HepG2 (cell line): ENCODE measurements at regions not wholly inside any gene's neighbourhood (a gene's known extent, or its start where the extent isn't known, plus 50 kb on each side); places are given as distances from the start of the nearest gene placed in this dataset.

Experiments
- ATAC-seq: fragments of 200-7000 bp; cut with Tn5 transposase; 3 replicates; pipeline ENCODE4 v1.9.1; 2020; ENCODE audit warnings: mild to moderate bottlenecking, moderate library complexity
- BruUV-seq: library from RNA; stranded (reverse); fragments of 400-500 nt; replicated peaks from 2 replicates; lab custom pipeline; 2021; lab: Mats Ljungman, UMichigan
- CTCF ChIA-PET: fragments of 300-600 bp; formaldehyde crosslinking; extraction: SDS; loops from one replicate; lab custom pipeline; 2021; ENCODE audit warnings: low total read pairs, inconsistent platforms, low intra/inter-chr PET ratio; lab: Yijun Ruan, JAX
- POLR2A ChIA-PET: fragments of 350-600 bp; sonication (Branson Sonifier 250); formaldehyde crosslinking; loops from one replicate; lab custom pipeline; 2020; ENCODE audit warnings: antibody characterized with exemption, inconsistent platforms; lab: Yijun Ruan, JAX
- DNase-seq: peaks from one replicate; pipeline ENCODE4 v3.0.0-alpha.2; 2015; ENCODE audit warnings: low spot score
- FAIRE-seq: peaks from 3 replicates; lab custom pipeline; 2011; peaks lifted over from hg19 to GRCh38; lab: Jason Lieb, UNC
- H2AFZ ChIP-seq: one replicate; pipeline ENCODE4 v1.6.1; 2011; ENCODE audit warnings: low read length, inconsistent platforms
- H3K27ac ChIP-seq: fragments of 300-600 bp; 3 replicates; pipeline ENCODE4 v1.8.0; 2011; ENCODE audit warnings: mixed run types, mild to moderate bottlenecking, mixed read lengths, low read length, inconsistent platforms; ENCODE audit not compliant: insufficient read depth; ENCODE audit errors: extremely low read length
- H3K27me3 ChIP-seq, 2 experiments: fragments of 200-600 bp in 1 of 2; 2 replicates in 1 of 2; 3 replicates in 1 of 2; pipeline versions ENCODE4 v1.6.0 to v1.8.0; 2011; ENCODE audit warnings: low read length in 2 of 2, mild to moderate bottlenecking in 2 of 2, moderate library complexity in 2 of 2, inconsistent platforms in 1 of 2; ENCODE audit not compliant: insufficient read depth in 2 of 2, control insufficient read depth in 1 of 2
- H3K36me3 ChIP-seq, 2 experiments: fragments of 200-600 bp in 1 of 2; replicated peaks in 1 of 2; 2 replicates in 1 of 2; 3 replicates in 1 of 2; pipeline versions ENCODE4 v1.5.1 to v1.8.0; 2011; ENCODE audit warnings: low read length in 2 of 2, inconsistent platforms in 1 of 2; ENCODE audit not compliant: insufficient read depth in 2 of 2, control insufficient read depth in 1 of 2
- H3K4me1 ChIP-seq: 2 replicates; pipeline ENCODE4 v1.5.1; 2012; ENCODE audit warnings: low read length, inconsistent platforms; ENCODE audit not compliant: insufficient read depth
- H3K4me2 ChIP-seq: 2 replicates; pipeline ENCODE4 v1.6.0; 2011; ENCODE audit warnings: low read depth, low read length, inconsistent platforms
- H3K4me3 ChIP-seq, 3 experiments: fragments of 200-600 bp in 1 of 3; sonication (generic), shearing (Covaris generic) in 1 of 3; replicated peaks in 1 of 3; 2 replicates each; pipeline ENCODE4 v1.5.1; 2011 to 2016; ENCODE audit warnings: low read length in 3 of 3, inconsistent platforms in 2 of 3, low read depth in 2 of 3, mild to moderate bottlenecking in 2 of 3, control low read depth in 1 of 3, mixed read lengths in 1 of 3; ENCODE audit not compliant: insufficient read depth in 1 of 3
- H3K79me2 ChIP-seq: one replicate; pipeline ENCODE4 v1.6.1; 2011; ENCODE audit warnings: low read length, inconsistent platforms; ENCODE audit not compliant: insufficient read depth
- H3K9ac ChIP-seq: 2 replicates; pipeline ENCODE4 v1.6.0; 2011; ENCODE audit warnings: mild to moderate bottlenecking, low read depth, low read length, inconsistent platforms; ENCODE audit not compliant: insufficient read depth
- H3K9me3 ChIP-seq: 2 replicates; pipeline ENCODE4 v1.5.1; 2012; ENCODE audit warnings: mild to moderate bottlenecking, low read length
- H4K20me1 ChIP-seq: 2 replicates; pipeline ENCODE4 v1.6.0; 2011; ENCODE audit warnings: inconsistent platforms, mild to moderate bottlenecking, low read length, moderate library complexity; ENCODE audit not compliant: insufficient read depth
- CHD2 ChIP-seq: IDR thresholded peaks from 2 replicates; pipeline ENCODE4 v1.6.1; 2011; ENCODE audit warnings: low read depth, low read length, improper control_type of control experiment
- DMAP1 ChIP-seq: IDR thresholded peaks from 2 replicates; pipeline ENCODE4 v1.6.1; 2016
- DR1 ChIP-seq: sonication (generic); formaldehyde crosslinking; IDR thresholded peaks from 2 replicates; pipeline ENCODE4 v1.8.0; 2021; ENCODE audit warnings: mild to moderate bottlenecking, missing genetic modification reagents, inconsistent platforms
- HHEX ChIP-seq: IDR thresholded peaks from 2 replicates; pipeline ENCODE4 v1.6.1; 2016; ENCODE audit warnings: control low read depth
- ISL2 ChIP-seq: sonication (generic); formaldehyde crosslinking; IDR thresholded peaks from 2 replicates; pipeline ENCODE4 v1.5.0; 2020; ENCODE audit warnings: missing genetic modification reagents
- JARID2 ChIP-seq: sonication (generic); formaldehyde crosslinking; IDR thresholded peaks from 2 replicates; pipeline ENCODE4 v1.8.1; 2023; ENCODE audit warnings: missing genetic modification reagents, inconsistent platforms; ENCODE audit not compliant: insufficient replicate concordance
- KDM1A ChIP-seq: IDR thresholded peaks from 2 replicates; pipeline ENCODE4 v1.6.1; 2016; ENCODE audit warnings: missing compliant biosample characterization
- LCORL ChIP-seq, 2 experiments: fragments of 450-650 bp in 1 of 2; sonication (generic) in 1 of 2; formaldehyde crosslinking in 1 of 2; IDR thresholded peaks; 2 replicates each; pipeline versions ENCODE4 v1.5.0 to v1.6.1; 2017 to 2020; ENCODE audit warnings: antibody characterized with exemption in 1 of 2, missing genetic modification reagents in 1 of 2
- TBP ChIP-seq: sonication (generic); formaldehyde crosslinking; IDR thresholded peaks from 2 replicates; pipeline ENCODE4 v1.5.0; 2020; ENCODE audit warnings: missing genetic modification reagents
- ZNF10 ChIP-seq: sonication (generic); formaldehyde crosslinking; IDR thresholded peaks from 2 replicates; pipeline ENCODE4 v1.4.0; 2020; ENCODE audit warnings: mild to moderate bottlenecking, low read depth, missing genetic modification reagents, borderline replicate concordance
- ZNF607 ChIP-seq: sonication (generic); formaldehyde crosslinking; IDR thresholded peaks from 2 replicates; pipeline ENCODE4 v1.5.1; 2020; ENCODE audit warnings: missing genetic modification reagents, mild to moderate bottlenecking, borderline replicate concordance
- ZNF644 ChIP-seq: IDR thresholded peaks from 2 replicates; pipeline ENCODE4 v1.6.1; 2016; ENCODE audit warnings: low read depth
- WGBS: methylation state at CpG from one replicate; pipeline ENCODE4 v1.1.6; 2017; ENCODE audit warnings: low lambda C conversion rate; 5-methylcytosine and 5-hydroxymethylcytosine counted together
- in situ Hi-C: cut with HindIII; loops from 2 replicates; pipeline ENCODE4 v1.10.0; 2017; ENCODE audit warnings: low pct_unique_long_range_greater_than_20kb; ENCODE audit not compliant: extremely low pct_ligation_motif_present
- intact Hi-C: fragments of 100-400 bp; cut with micrococcal nuclease; formaldehyde crosslinking; loops from one replicate; pipeline ENCODE4 v1.10.0; 2022; ENCODE audit not compliant: unreplicated experiment
- TF ChIP-seq, protein P1 (sequence below): sonication (generic); formaldehyde crosslinking; IDR thresholded peaks from 2 replicates; pipeline ENCODE4 v1.4.0; 2020; ENCODE audit warnings: missing genetic modification reagents; ENCODE audit errors: not compliant biosample characterization
- TF ChIP-seq, protein P2 (sequence below): sonication (generic); formaldehyde crosslinking; conservative IDR thresholded peaks from 2 replicates; pipeline ENCODE4 v1.8.0; 2022; ENCODE audit warnings: missing genetic modification reagents
- TF ChIP-seq, protein P3 (sequence below): sonication (generic); formaldehyde crosslinking; IDR thresholded peaks from 2 replicates; pipeline ENCODE4 v1.5.0; 2020; ENCODE audit warnings: mild to moderate bottlenecking, missing genetic modification reagents, borderline replicate concordance

DNA sequence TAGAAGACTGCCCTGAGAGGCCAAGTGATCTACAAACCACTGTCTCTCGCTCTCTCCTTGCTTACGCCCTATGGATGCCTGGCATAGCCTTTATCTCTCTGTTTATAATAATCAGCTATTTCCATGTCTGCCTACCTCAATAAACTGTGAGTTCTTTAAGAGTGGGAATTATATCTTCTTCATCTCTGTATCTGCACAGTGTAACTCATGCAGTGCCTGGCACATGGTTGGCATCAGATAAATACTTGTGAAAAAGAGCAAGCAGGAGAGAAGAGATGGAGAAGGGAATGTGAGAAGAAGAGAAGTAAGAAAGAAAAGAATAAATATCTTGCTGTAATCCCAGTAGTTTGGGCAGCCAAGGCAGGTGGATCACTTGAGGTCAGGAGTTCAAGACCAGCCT is 94.6 kb upstream of the TNPO1 start (continued):
- no peak for TF ChIP-seq ZNF644 (CRISPR knock-in tag)
- no peak for TF ChIP-seq ZNF10 (CRISPR knock-in tag)
- TF ChIP-seq LCORL (IDR thresholded peaks at IDR 0.05): no peak
- TF ChIP-seq LCORL (CRISPR knock-in tag; IDR thresholded peaks at IDR 0.05): no peak

DNA sequence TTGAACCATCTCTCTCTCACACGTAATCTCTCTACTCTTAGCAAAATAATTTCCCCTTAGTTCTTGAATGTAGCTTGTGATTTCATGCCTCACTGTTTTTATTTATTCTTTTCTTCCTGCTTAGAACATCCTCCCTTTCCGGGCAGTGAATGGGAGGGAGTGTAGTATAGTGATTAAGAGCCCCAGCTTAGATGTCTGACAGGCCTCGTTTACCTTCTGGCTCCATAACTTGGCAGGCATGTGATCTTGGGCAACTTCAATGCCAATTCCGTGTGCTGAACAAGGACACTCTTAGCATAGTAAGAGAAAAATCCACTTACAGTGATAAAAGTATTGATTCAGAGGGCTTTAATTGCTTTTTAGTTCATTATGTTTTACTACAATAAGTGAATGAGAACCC is 96.3 kb upstream of the TNPO1 start:
- in situ Hi-C loops: no loop called here
- CTCF ChIA-PET: no interaction called here
- no peak for TF ChIP-seq ISL2
- TF ChIP-seq TBP (CRISPR knock-in tag): no peak
- TF ChIP-seq CHD2: no peak
- no peak for TF ChIP-seq KDM1A (CRISPR knock-in tag)
- TF ChIP-seq JARID2 (CRISPR knock-in tag): no peak
- TF ChIP-seq HHEX (CRISPR knock-in tag): no peak
- TF ChIP-seq, protein P1, sequence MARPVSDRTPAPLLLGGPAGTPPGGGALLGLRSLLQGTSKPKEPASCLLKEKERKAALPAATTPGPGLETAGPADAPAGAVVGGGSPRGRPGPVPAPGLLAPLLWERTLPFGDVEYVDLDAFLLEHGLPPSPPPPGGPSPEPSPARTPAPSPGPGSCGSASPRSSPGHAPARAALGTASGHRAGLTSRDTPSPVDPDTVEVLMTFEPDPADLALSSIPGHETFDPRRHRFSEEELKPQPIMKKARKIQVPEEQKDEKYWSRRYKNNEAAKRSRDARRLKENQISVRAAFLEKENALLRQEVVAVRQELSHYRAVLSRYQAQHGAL (CRISPR knock-in tag): no peak
- no peak for TF ChIP-seq DMAP1 (CRISPR knock-in tag)
- no peak for TF ChIP-seq DR1 (CRISPR knock-in tag)
- TF ChIP-seq, protein P2, sequence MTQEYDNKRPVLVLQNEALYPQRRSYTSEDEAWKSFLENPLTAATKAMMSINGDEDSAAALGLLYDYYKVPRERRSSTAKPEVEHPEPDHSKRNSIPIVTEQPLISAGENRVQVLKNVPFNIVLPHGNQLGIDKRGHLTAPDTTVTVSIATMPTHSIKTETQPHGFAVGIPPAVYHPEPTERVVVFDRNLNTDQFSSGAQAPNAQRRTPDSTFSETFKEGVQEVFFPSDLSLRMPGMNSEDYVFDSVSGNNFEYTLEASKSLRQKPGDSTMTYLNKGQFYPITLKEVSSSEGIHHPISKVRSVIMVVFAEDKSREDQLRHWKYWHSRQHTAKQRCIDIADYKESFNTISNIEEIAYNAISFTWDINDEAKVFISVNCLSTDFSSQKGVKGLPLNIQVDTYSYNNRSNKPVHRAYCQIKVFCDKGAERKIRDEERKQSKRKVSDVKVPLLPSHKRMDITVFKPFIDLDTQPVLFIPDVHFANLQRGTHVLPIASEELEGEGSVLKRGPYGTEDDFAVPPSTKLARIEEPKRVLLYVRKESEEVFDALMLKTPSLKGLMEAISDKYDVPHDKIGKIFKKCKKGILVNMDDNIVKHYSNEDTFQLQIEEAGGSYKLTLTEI: no peak
- TF ChIP-seq, protein P3, sequence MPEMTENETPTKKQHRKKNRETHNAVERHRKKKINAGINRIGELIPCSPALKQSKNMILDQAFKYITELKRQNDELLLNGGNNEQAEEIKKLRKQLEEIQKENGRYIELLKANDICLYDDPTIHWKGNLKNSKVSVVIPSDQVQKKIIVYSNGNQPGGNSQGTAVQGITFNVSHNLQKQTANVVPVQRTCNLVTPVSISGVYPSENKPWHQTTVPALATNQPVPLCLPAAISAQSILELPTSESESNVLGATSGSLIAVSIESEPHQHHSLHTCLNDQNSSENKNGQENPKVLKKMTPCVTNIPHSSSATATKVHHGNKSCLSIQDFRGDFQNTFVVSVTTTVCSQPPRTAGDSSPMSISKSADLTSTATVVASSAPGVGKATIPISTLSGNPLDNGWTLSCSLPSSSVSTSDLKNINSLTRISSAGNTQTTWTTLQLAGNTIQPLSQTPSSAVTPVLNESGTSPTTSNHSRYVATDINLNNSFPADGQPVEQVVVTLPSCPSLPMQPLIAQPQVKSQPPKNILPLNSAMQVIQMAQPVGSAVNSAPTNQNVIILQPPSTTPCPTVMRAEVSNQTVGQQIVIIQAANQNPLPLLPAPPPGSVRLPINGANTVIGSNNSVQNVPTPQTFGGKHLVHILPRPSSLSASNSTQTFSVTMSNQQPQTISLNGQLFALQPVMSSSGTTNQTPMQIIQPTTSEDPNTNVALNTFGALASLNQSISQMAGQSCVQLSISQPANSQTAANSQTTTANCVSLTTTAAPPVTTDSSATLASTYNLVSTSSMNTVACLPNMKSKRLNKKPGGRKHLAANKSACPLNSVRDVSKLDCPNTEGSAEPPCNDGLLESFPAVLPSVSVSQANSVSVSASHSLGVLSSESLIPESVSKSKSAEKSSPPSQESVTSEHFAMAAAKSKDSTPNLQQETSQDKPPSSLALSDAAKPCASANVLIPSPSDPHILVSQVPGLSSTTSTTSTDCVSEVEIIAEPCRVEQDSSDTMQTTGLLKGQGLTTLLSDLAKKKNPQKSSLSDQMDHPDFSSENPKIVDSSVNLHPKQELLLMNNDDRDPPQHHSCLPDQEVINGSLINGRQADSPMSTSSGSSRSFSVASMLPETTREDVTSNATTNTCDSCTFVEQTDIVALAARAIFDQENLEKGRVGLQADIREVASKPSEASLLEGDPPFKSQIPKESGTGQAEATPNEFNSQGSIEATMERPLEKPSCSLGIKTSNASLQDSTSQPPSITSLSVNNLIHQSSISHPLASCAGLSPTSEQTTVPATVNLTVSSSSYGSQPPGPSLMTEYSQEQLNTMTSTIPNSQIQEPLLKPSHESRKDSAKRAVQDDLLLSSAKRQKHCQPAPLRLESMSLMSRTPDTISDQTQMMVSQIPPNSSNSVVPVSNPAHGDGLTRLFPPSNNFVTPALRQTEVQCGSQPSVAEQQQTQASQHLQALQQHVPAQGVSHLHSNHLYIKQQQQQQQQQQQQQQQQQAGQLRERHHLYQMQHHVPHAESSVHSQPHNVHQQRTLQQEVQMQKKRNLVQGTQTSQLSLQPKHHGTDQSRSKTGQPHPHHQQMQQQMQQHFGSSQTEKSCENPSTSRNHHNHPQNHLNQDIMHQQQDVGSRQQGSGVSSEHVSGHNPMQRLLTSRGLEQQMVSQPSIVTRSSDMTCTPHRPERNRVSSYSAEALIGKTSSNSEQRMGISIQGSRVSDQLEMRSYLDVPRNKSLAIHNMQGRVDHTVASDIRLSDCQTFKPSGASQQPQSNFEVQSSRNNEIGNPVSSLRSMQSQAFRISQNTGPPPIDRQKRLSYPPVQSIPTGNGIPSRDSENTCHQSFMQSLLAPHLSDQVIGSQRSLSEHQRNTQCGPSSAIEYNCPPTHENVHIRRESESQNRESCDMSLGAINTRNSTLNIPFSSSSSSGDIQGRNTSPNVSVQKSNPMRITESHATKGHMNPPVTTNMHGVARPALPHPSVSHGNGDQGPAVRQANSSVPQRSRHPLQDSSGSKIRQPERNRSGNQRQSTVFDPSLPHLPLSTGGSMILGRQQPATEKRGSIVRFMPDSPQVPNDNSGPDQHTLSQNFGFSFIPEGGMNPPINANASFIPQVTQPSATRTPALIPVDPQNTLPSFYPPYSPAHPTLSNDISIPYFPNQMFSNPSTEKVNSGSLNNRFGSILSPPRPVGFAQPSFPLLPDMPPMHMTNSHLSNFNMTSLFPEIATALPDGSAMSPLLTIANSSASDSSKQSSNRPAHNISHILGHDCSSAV (CRISPR knock-in tag): no peak
- TF ChIP-seq ZNF607: no peak

More for the DNA sequence above, 96.3 kb upstream of the TNPO1 start:
- Histone ChIP-seq H3K27me3 (peaks cover 2 to 5% of the 10 kb centered on the region in 2 experiments; a peak in 1 of 5 replicates), H3K4me2 (no peak overlapping the region), H3K9ac (no peak overlapping the region), H3K79me2 (no peaks in the 10 kb centered on the region), H2AFZ (no peak overlapping the region), H3K27ac (no peak overlapping the region), H3K9me3 (no peaks in the 10 kb centered on the region), H4K20me1 (no peaks in the 10 kb centered on the region), H3K36me3 (no peaks in the 10 kb centered on the region), H3K4me1 (no peaks in the 10 kb centered on the region), H3K4me3 (no peak overlapping the region)
- no peak for FAIRE-seq
- BruUV-seq: no TSS peak
- intact Hi-C loops: no loop called here
- 24% methylated on average over 4 of the region's 4 CpGs for WGBS
- DNase-seq: no peak
- no peak for ATAC-seq
- POLR2A ChIA-PET: no interaction called here
